SK-N-SH (cell line): ENCODE measurements at regions not wholly inside any gene's neighbourhood (a gene's known extent, or its start where the extent isn't known, plus 50 kb on each side); places are given as distances from the start of the nearest gene placed in this dataset.
A peak's percentile ranks its signal among the peaks of the same experiment; 100 is the strongest.

Experiments used
- CTCF ChIA-PET: fragments of 300-600, 350-600 bp; formaldehyde crosslinking; extraction: SDS; loops from one replicate; lab custom pipeline; 2021; lab: Yijun Ruan, JAX
- POLR2A ChIA-PET: fragments of 350-600 bp; sonication (Branson Sonifier 250); formaldehyde crosslinking; extraction: SDS; loops from one replicate; lab custom pipeline; 2020; ENCODE audit warnings: antibody characterized with exemption, inconsistent platforms; lab: Yijun Ruan, JAX
- DNase-seq: peaks from one replicate; pipeline ENCODE4 v3.0.0; 2012
- H2AFZ ChIP-seq: fragments of 200-600 bp; sonication (generic); 2 replicates; pipeline ENCODE4 v1.8.1; 2016; ENCODE audit warnings: antibody characterized with exemption, mild to moderate bottlenecking, low read depth
- H3F3A ChIP-seq: fragments of 200-600 bp; sonication (generic); replicated peaks from 2 replicates; pipeline ENCODE3; 2016; ENCODE audit warnings: antibody characterized with exemption, mild to moderate bottlenecking; ENCODE audit not compliant: insufficient read depth
- H3K27ac ChIP-seq, 2 experiments: fragments of 200-500 bp in 1 of 2; fragments of 200-600 bp in 1 of 2; sonication (Bioruptor generic) in 1 of 2; sonication (generic), shearing (Covaris generic) in 1 of 2; 2 replicates each; pipeline versions ENCODE4 v1.5.1 to v1.6.1; 2014 to 2016; ENCODE audit warnings: low read depth in 2 of 2, inconsistent platforms in 1 of 2, low read length in 1 of 2, mild to moderate bottlenecking in 1 of 2, mixed read lengths in 1 of 2
- H3K27me3 ChIP-seq: fragments of 200-600 bp; sonication (generic), shearing (Covaris generic); 2 replicates; pipeline ENCODE4 v1.6.1; 2016; ENCODE audit warnings: mixed run types; ENCODE audit not compliant: insufficient read depth
- H3K36me3 ChIP-seq, 2 experiments: fragments of 200-500 bp in 1 of 2; fragments of 200-600 bp in 1 of 2; sonication (Bioruptor generic) in 1 of 2; sonication (generic) in 1 of 2; replicated peaks in 1 of 2; 2 replicates each; pipeline versions ENCODE3 to v1.5.1; 2014 to 2016; ENCODE audit warnings: low read length in 1 of 2, mild to moderate bottlenecking in 1 of 2; ENCODE audit not compliant: insufficient read depth in 2 of 2, control insufficient read depth in 1 of 2
- H3K4me1 ChIP-seq, 2 experiments: fragments of 200-500 bp in 1 of 2; fragments of 200-600 bp in 1 of 2; sonication (Bioruptor generic) in 1 of 2; sonication (generic), shearing (Covaris generic) in 1 of 2; 2 replicates each; pipeline versions ENCODE4 v1.5.1 to v1.6.1; 2014 to 2016; ENCODE audit warnings: low read depth in 1 of 2, low read length in 1 of 2, mixed run types in 1 of 2; ENCODE audit not compliant: insufficient read depth in 2 of 2, control insufficient read depth in 1 of 2
- H3K4me2 ChIP-seq: fragments of 200-600 bp; sonication (generic), shearing (Covaris generic); 2 replicates; pipeline ENCODE4 v1.6.1; 2017; ENCODE audit warnings: mixed run types
- H3K4me3 ChIP-seq, 2 experiments: fragments of 200-500 bp in 1 of 2; fragments of 200-600 bp in 1 of 2; sonication (Bioruptor generic) in 1 of 2; sonication (generic), shearing (Covaris generic) in 1 of 2; 2 replicates each; pipeline versions ENCODE4 v1.5.1 to v1.8.1; 2014 to 2016; ENCODE audit warnings: low read depth in 2 of 2, inconsistent platforms in 1 of 2, low read length in 1 of 2, mild to moderate bottlenecking in 1 of 2, mixed read lengths in 1 of 2, moderate library complexity in 1 of 2
- H3K79me2 ChIP-seq: fragments of 200-600 bp; sonication (generic); 2 replicates; pipeline ENCODE4 v1.8.1; 2017; ENCODE audit warnings: mild to moderate bottlenecking; ENCODE audit not compliant: insufficient read depth
- H3K9ac ChIP-seq: fragments of 200-600 bp; sonication (generic); 2 replicates; pipeline ENCODE4 v1.6.1; 2017; ENCODE audit warnings: mixed run types
- H3K9me2 ChIP-seq: fragments of 200-600 bp; sonication (generic); 2 replicates; pipeline ENCODE4 v1.6.1; 2017; ENCODE audit warnings: mixed run types
- H3K9me3 ChIP-seq: fragments of 200-600 bp; sonication (generic); 2 replicates; pipeline ENCODE4 v1.6.1; 2017; ENCODE audit warnings: mixed run types, mild to moderate bottlenecking, moderate library complexity
- H4K20me1 ChIP-seq: fragments of 200-600 bp; sonication (generic); 2 replicates; pipeline ENCODE4 v1.6.1; 2017; ENCODE audit warnings: mild to moderate bottlenecking, mixed run types; ENCODE audit not compliant: insufficient read depth
- CHD2 ChIP-seq: fragments of 150-350 bp; IDR thresholded peaks from 2 replicates; pipeline ENCODE4 v1.6.1; 2018; ENCODE audit warnings: low read length; ENCODE audit not compliant: partially characterized antibody
- EP300 ChIP-seq, 2 experiments: IDR thresholded peaks; 2 replicates each; pipeline versions ENCODE4 v1.4.0 to v1.6.1; 2012; ENCODE audit warnings: borderline replicate concordance in 1 of 2, low read depth in 1 of 2, low read length in 1 of 2
- FOXM1 ChIP-seq: IDR thresholded peaks from 2 replicates; pipeline ENCODE4 v1.4.0; 2012; ENCODE audit warnings: low read depth, mild to moderate bottlenecking
- GATA2 ChIP-seq: sonication (generic); formaldehyde crosslinking; IDR thresholded peaks from 2 replicates; pipeline ENCODE4 v1.5.0; 2020; ENCODE audit warnings: mild to moderate bottlenecking, missing genetic modification reagents
- IRF3 ChIP-seq: fragments of 150-350 bp; IDR thresholded peaks from 2 replicates; pipeline ENCODE4 v1.6.1; 2016; ENCODE audit warnings: mild to moderate bottlenecking, low read depth, low read length
- JUND ChIP-seq: IDR thresholded peaks from 2 replicates; pipeline ENCODE4 v1.4.0; 2012
- MAX ChIP-seq: IDR thresholded peaks from 2 replicates; pipeline ENCODE4 v1.4.0; 2012; ENCODE audit warnings: low read depth
- NRF1 ChIP-seq: IDR thresholded peaks from 2 replicates; pipeline ENCODE4 v1.6.1; 2012; ENCODE audit warnings: low read depth, mild to moderate bottlenecking, low read length
- PBX3 ChIP-seq: IDR thresholded peaks from 2 replicates; pipeline ENCODE4; 2012
- RAD21 ChIP-seq: IDR thresholded peaks from 2 replicates; pipeline ENCODE4 v1.6.1; 2012; ENCODE audit warnings: mild to moderate bottlenecking, low read length
- RCOR1 ChIP-seq: fragments of 150-350 bp; IDR thresholded peaks from 2 replicates; pipeline ENCODE4 v1.6.1; 2017; ENCODE audit warnings: antibody characterized with exemption, low read length
- RXRA ChIP-seq: IDR thresholded peaks from 2 replicates; pipeline ENCODE4 v1.4.0; 2012; ENCODE audit warnings: low read depth, mild to moderate bottlenecking, borderline replicate concordance
- TCF12 ChIP-seq: IDR thresholded peaks from 2 replicates; pipeline ENCODE4 v1.4.0; 2012
- YY1 ChIP-seq: IDR thresholded peaks from 2 replicates; pipeline ENCODE4 v1.4.0; 2012; ENCODE audit warnings: low read depth, mild to moderate bottlenecking
- ZBTB33 ChIP-seq: IDR thresholded peaks from 2 replicates; pipeline ENCODE4 v1.4.0; 2012; ENCODE audit warnings: low read depth, borderline replicate concordance
- WGBS: methylation state at CpG from one replicate; pipeline ENCODE4 v1.1.6; 2017; ENCODE audit warnings: low lambda C conversion rate; 5-methylcytosine and 5-hydroxymethylcytosine counted together

GRCh38 chr2:182646763-182647498 lies 69.1 kb upstream of the DNAJC10 start:
- Histone ChIP-seq H3K4me1 (peaks cover 0 to 14% of the 10 kb centered on the region in 2 experiments; a peak in 2 of 4 replicates), H3K9me3 (no peaks in the 10 kb centered on the region), H3F3A (no peaks in the 10 kb centered on the region), H3K79me2 (no peaks in the 10 kb centered on the region), H4K20me1 (no peaks in the 10 kb centered on the region), H3K9me2 (no peaks in the 10 kb centered on the region), H3K4me3 (no peak overlapping the region; a peak in 1 of 4 replicates), H3K27ac (peak overlapping the region in 1 of 2 experiments; percentile 67; a peak in 2 of 4 replicates), H3K36me3 (no peaks in the 10 kb centered on the region), H3K9ac (no peak overlapping the region), H2AFZ (no peak overlapping the region), H3K4me2 (no peak overlapping the region), H3K27me3 (no peaks in the 10 kb centered on the region)
- TF ChIP-seq TCF12 (no peak), JUND (no peak), MAX (no peak), GATA2 (CRISPR knock-in tag) (peak; percentile 79), EP300 (IDR thresholded peaks at IDR 0.05; ENCODE audit: borderline replicate concordance in 1 of 2, low read depth in 1 of 2, low read length in 1 of 2) (peak in 1 of 2 experiments; percentile 89; a peak in 2 of 4 replicates), RAD21 (no peak; the same call in 1 of the 2 replicates), FOXM1 (no peak), NRF1 (no peak), YY1 (no peak), CHD2 (peak; percentile 65), RXRA (no peak), RCOR1 (peak; percentile 78; the same call in 1 of the 2 replicates), PBX3 (no peak)
- CTCF ChIA-PET: interaction anchor here (2.7 to 5.4 kb wide), 2 partner anchors 10 to 457 kb away, joined by 7 to 176 read pairs; no protein-coding TSS in a partner anchor
- DNase-seq: peak; percentile 31
- WGBS: 72% methylated on average over 5 of the region's 5 CpGs
- POLR2A ChIA-PET: no interaction called here

- Histone ChIP-seq H3K4me3 (no peak overlapping the region), H3F3A (no peaks in the 10 kb centered on the region), H3K9me3 (no peaks in the 10 kb centered on the region), H3K4me2 (no peak overlapping the region), H3K36me3 (no peaks in the 10 kb centered on the region), H2AFZ (no peak overlapping the region), H3K27ac (peak overlapping the region in 1 of 2 experiments; percentile 56; a peak in 1 of 4 replicates), H3K79me2 (no peaks in the 10 kb centered on the region), H4K20me1 (no peaks in the 10 kb centered on the region), H3K9ac (no peak overlapping the region), H3K27me3 (no peaks in the 10 kb centered on the region), H3K9me2 (no peaks in the 10 kb centered on the region), H3K4me1 (peaks cover 0 to 14% of the 10 kb centered on the region in 2 experiments; a peak in 2 of 4 replicates)
- CTCF ChIA-PET: interaction anchor here (0.9 to 5.4 kb wide), 4 partner anchors 11 to 458 kb away, joined by 3 to 176 read pairs (median 6); no protein-coding TSS in a partner anchor
- POLR2A ChIA-PET: no interaction called here
- 64% methylated on average over 2 of the region's 2 CpGs for WGBS
- no peak for DNase-seq
- TF ChIP-seq FOXM1 (no peak), IRF3 (no peak), CHD2 (no peak), ZBTB33 (no peak), TCF12 (no peak), GATA2 (CRISPR knock-in tag) (peak; percentile 71), EP300 (IDR thresholded peaks at IDR 0.05; ENCODE audit: borderline replicate concordance in 1 of 2, low read depth in 1 of 2, low read length in 1 of 2) (peak in 1 of 2 experiments; percentile 73; a peak in 1 of 4 replicates)
Observed at GRCh38 chr2:182647499-182647787, 68.6 kb upstream of the DNAJC10 start.
